CD4-positive, alpha-beta T cell (primary cell): ENCODE measurements at regions not wholly inside any gene's neighbourhood (a gene's known extent, or its start where the extent isn't known, plus 50 kb on each side); places are given as distances from the start of the nearest gene placed in this dataset.
"Not testable (repeated sequence)": the region's sequence is repeated elsewhere in the genome, so short reads cannot be mapped to it uniquely, and the experiment has no call there.

ENCODE experiments used
- ATAC-seq: fragments of 200-7000 bp; cut with Tn5 transposase; one replicate; pipeline ENCODE4 v1.10.0; 2022; ENCODE audit warnings: mild to moderate bottlenecking; ENCODE audit not compliant: poor library complexity
- CTCF ChIA-PET: fragments of 350-600 bp; sonication (Branson Sonifier 250); formaldehyde crosslinking; loops from one replicate; lab custom pipeline; 2021; ENCODE audit warnings: antibody characterized with exemption, inconsistent platforms; lab: Charles Lee
- POLR2A ChIA-PET: fragments of 350-600 bp; sonication (Branson Sonifier 250); formaldehyde crosslinking; loops from one replicate; lab custom pipeline; 2021; ENCODE audit warnings: antibody characterized with exemption, inconsistent platforms; lab: Charles Lee
- DNase-seq, 14 experiments: peaks; one replicate each; pipeline ENCODE4 v3.0.0-alpha.2; 2013 to 2020; ENCODE audit warnings: mixed read lengths in 2 of 14
- H3K27ac ChIP-seq, 2 donors: one replicate each; pipeline versions ENCODE4 v1.5.1 to v1.7.0; 2013; ENCODE audit warnings: low read length in 2 of 2, low read depth in 1 of 2, mild to moderate bottlenecking in 1 of 2
- H3K27me3 ChIP-seq, 2 experiments: 1 replicate in 1 of 2; 2 replicates in 1 of 2; pipeline versions ENCODE4 v1.6.1 to v1.7.0; 2013; ENCODE audit warnings: low read length in 2 of 2, control low read depth in 1 of 2, mild to moderate bottlenecking in 1 of 2, moderate library complexity in 1 of 2; ENCODE audit not compliant: insufficient read depth in 2 of 2, control insufficient read depth in 1 of 2
- H3K36me3 ChIP-seq: one replicate; pipeline ENCODE4 v1.6.1; 2013; ENCODE audit warnings: low read length, control low read depth; ENCODE audit not compliant: insufficient read depth
- H3K4me1 ChIP-seq: one replicate; pipeline ENCODE4 v1.6.1; 2013; ENCODE audit warnings: low read length, control low read depth; ENCODE audit not compliant: insufficient read depth
- H3K4me3 ChIP-seq: one replicate; pipeline ENCODE4 v1.5.1; 2013; ENCODE audit warnings: mild to moderate bottlenecking, low read length, moderate library complexity
- H3K9me3 ChIP-seq, 2 experiments: 1 replicate in 1 of 2; 2 replicates in 1 of 2; pipeline versions ENCODE4 v1.6.1 to v1.7.0; 2013; ENCODE audit warnings: low read length in 2 of 2, mild to moderate bottlenecking in 2 of 2, control low read depth in 1 of 2, moderate library complexity in 1 of 2; ENCODE audit not compliant: control insufficient read depth in 1 of 2, insufficient read depth in 1 of 2
- H3K27ac Mint-ChIP-seq: one replicate; pipeline ENCODE4 v1.8.0; 2020; ENCODE audit warnings: mixed read lengths
- H3K27me3 Mint-ChIP-seq: one replicate; pipeline ENCODE4 v1.8.0; 2021; ENCODE audit warnings: mixed read lengths
- H3K36me3 Mint-ChIP-seq: one replicate; pipeline ENCODE4 v1.8.0; 2021; ENCODE audit warnings: low read depth, mixed read lengths
- H3K4me1 Mint-ChIP-seq: one replicate; pipeline ENCODE4 v1.8.0; 2021; ENCODE audit warnings: low read depth, mixed read lengths
- H3K4me3 Mint-ChIP-seq: one replicate; pipeline ENCODE4 v1.8.0; 2020; ENCODE audit warnings: mild to moderate bottlenecking, mixed read lengths
- H3K9me3 Mint-ChIP-seq: one replicate; pipeline ENCODE4 v1.8.0; 2020; ENCODE audit warnings: mixed read lengths
- CTCF ChIP-seq: fragments of 200-600 bp; IDR thresholded peaks from one replicate; pipeline ENCODE4 v1.8.0; 2022; ENCODE audit warnings: antibody characterized with exemption, mild to moderate bottlenecking
- intact Hi-C, 2 experiments: fragments of 100-400 bp; cut with DNase I in 1 of 2; cut with micrococcal nuclease in 1 of 2; formaldehyde crosslinking; loops; one replicate each; pipeline versions ENCODE4 v1.15.1 to v1.9.0; 2023 to 2025; cut with DNase I, micrococcal nuclease

GRCh38 chr17:16873174-16874035, 98.5 kb downstream of the TNFRSF13B start:
- ChIA-PET CTCF (no interaction called here), POLR2A (no interaction called here)
- ATAC-seq (peak; percentile 44), DNase-seq (peak in 9 of 14 experiments; percentile 7 to 54 (median 13))
- intact Hi-C loops = no loop called here
- Histone ChIP-seq H3K27me3 (no peaks in the 10 kb centered on the region), H3K4me3 (no peak overlapping the region), H3K9me3 (peaks cover 6 to 10% of the 10 kb centered on the region in 2 experiments), H3K36me3 (no peaks in the 10 kb centered on the region), H3K27ac (no peak overlapping the region), H3K4me1 (no peaks in the 10 kb centered on the region)
- no peak overlapping the region for H3K4me3 Mint-ChIP-seq
- H3K36me3 Mint-ChIP-seq = no peaks in the 10 kb centered on the region
- H3K9me3 Mint-ChIP-seq = no peaks in the 10 kb centered on the region
- no peaks in the 10 kb centered on the region for H3K4me1 Mint-ChIP-seq
- no peaks in the 10 kb centered on the region for H3K27me3 Mint-ChIP-seq
- no peak overlapping the region for H3K27ac Mint-ChIP-seq
- peak; percentile 50 for TF ChIP-seq CTCF

GRCh38 chr17:16872351-16873173, 99.4 kb downstream of the TNFRSF13B start:
- Histone ChIP-seq H3K36me3 (no peaks in the 10 kb centered on the region), H3K27ac (no peak overlapping the region), H3K4me3 (no peak overlapping the region), H3K9me3 (peaks cover 3 to 4% of the 10 kb centered on the region in 2 experiments), H3K27me3 (no peaks in the 10 kb centered on the region), H3K4me1 (no peaks in the 10 kb centered on the region)
- no peak for TF ChIP-seq CTCF
- no peak for DNase-seq
- Mint-ChIP-seq H3K4me1 (no peaks in the 10 kb centered on the region), H3K27ac (no peak overlapping the region), H3K9me3 (no peaks in the 10 kb centered on the region), H3K36me3 (no peaks in the 10 kb centered on the region), H3K4me3 (no peak overlapping the region), H3K27me3 (no peaks in the 10 kb centered on the region)
- ChIA-PET POLR2A (no interaction called here), CTCF (no interaction called here)
- intact Hi-C loops = no loop called here
- no peak for ATAC-seq

- H3K4me3 ChIP-seq, ATAC-seq, H3K27me3 ChIP-seq, H3K4me1 Mint-ChIP-seq, H3K9me3 ChIP-seq, H3K9me3 Mint-ChIP-seq, CTCF ChIA-PET, H3K36me3 Mint-ChIP-seq, H3K36me3 ChIP-seq, POLR2A ChIA-PET, H3K4me3 Mint-ChIP-seq, H3K27ac ChIP-seq, DNase-seq, intact Hi-C loops, H3K27ac Mint-ChIP-seq, H3K27me3 Mint-ChIP-seq, H3K4me1 ChIP-seq: not testable (repeated sequence)
Measured at GRCh38 chr17:16871446-16872190, 100.3 kb downstream of the TNFRSF13B start.
